Neural progenitor cell (in vitro differentiated cells): ENCODE measurements at regions not wholly inside any gene's neighbourhood (a gene's known extent, or its start where the extent isn't known, plus 50 kb on each side); places are given as distances from the start of the nearest gene placed in this dataset.

Source experiments
- CTCF ChIP-seq: fragments of 200-600 bp; sonication (generic); IDR thresholded peaks from 2 replicates; pipeline ENCODE4 v1.5.1; 2017; ENCODE audit warnings: antibody characterized with exemption, mild to moderate bottlenecking
- EZH2 ChIP-seq: fragments of 200-600 bp; sonication (generic); IDR thresholded peaks from 2 replicates; pipeline ENCODE4 v1.6.1; 2017; ENCODE audit warnings: antibody characterized with exemption, mild to moderate bottlenecking, moderate library complexity
- EZH2phosphoT487 ChIP-seq: fragments of 200-600 bp; sonication (generic); IDR thresholded peaks from 2 replicates; pipeline ENCODE4 v1.6.1; 2017; ENCODE audit warnings: antibody characterized with exemption

- TF ChIP-seq CTCF (no peak), EZH2 (no peak), EZH2phosphoT487 (no peak)
Observed at GRCh38 chr18:73693091-73693490, 454.5 kb downstream of the FBXO15 start.
